Cardiac septum (tissue), 1 donor: ENCODE measurements at regions not wholly inside any gene's neighbourhood (a gene's known extent, or its start where the extent isn't known, plus 50 kb on each side); places are given as distances from the start of the nearest gene placed in this dataset.

Experiments
- DNase-seq: peaks from one replicate; pipeline ENCODE4 v3.0.0-alpha.2; 2020; ENCODE audit warnings: low spot score
- intact Hi-C: fragments of 100-400 bp; cut with DNase I; formaldehyde crosslinking; loops from one replicate; pipeline ENCODE4 v1.14.0; 2022
- donor health status: DM: no; HTN: no; CAD: no.

GRCh38 chr9:107625383-107625984 is 135.9 kb upstream of the KLF4 start:
- DNase-seq: no peak
- intact Hi-C loops: no loop called here

DNA sequence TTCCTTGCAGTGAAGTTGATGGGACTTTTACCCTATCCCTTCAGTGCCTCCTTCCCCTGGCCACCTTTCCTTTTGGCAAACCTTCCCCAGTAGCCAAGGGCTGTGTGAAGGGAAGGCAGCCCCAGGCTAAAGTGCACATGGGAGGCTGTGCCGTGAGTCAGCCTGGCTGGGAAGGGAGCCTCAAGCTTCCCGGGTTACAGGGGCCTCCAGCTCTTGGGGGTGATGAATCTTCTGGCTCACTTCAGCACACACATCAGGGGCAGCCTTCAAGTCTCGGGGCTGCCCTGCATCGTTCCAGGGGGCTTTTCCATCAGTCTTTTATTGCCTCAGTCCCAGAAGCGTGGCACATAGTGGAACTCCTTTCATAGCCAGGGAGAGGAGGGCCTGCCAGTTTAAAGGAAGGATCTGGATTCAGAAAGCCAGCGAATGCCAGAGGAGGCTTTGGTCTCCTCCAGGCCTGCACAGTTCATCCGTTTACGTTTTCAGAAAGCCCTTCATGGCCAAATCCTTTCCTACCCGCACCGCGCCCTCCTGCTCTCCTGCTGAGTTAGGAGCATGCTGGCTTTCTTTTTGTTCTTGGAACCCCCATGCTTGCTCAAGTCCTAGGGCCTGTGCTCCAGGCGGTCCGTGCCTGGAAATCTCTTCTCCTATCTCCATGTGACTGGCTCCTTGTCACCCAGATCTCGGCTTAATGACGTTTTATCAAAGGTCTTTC is 134.8 kb upstream of the KLF4 start:
- DNase-seq: no peak
- intact Hi-C loops: no loop called here

DNA sequence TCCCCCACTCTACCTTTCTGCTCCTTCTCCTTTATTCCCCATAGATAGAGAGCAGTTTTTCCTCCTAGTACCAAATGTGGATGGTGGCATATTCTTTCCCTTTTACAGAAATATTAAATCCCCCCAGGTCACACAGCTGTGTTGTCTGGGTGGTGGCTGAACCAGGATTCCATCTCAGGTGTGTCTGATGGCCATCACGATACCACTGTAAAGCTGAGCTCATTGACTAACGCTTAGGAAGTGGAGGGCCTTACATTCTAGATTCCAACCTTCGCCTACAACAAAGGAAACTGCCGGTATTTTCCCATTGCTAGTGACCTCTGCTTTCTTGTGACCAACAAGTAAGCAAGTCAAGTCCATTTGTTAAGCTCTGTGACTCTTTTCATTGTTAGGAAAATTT is 131.9 kb upstream of the KLF4 start:
- no peak for DNase-seq
- intact Hi-C loops: no loop called here

GRCh38 chr9:107620801-107621200 is 131.2 kb upstream of the KLF4 start:
- no peak for DNase-seq
- intact Hi-C loops: no loop called here

DNA sequence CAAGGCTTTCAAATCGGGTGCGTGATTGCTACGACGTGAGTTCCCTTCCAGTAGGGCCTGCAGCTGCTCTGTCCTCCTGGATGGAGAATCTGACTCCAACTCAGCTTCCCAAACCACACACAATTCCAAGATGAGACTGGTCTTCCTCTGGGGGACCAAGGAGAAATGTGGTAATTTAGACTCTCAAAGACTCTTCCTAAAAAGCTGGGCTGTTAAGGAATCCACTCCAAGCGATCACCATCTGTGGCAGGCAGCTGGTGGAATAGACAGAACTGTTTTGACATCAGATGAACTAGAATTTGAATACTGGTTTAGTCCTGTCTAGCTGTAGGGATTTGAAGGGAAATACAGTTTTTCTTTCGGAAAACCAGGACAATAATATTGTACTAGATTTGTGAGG is 130.7 kb upstream of the KLF4 start:
- no peak for DNase-seq
- intact Hi-C loops: no loop called here

DNA sequence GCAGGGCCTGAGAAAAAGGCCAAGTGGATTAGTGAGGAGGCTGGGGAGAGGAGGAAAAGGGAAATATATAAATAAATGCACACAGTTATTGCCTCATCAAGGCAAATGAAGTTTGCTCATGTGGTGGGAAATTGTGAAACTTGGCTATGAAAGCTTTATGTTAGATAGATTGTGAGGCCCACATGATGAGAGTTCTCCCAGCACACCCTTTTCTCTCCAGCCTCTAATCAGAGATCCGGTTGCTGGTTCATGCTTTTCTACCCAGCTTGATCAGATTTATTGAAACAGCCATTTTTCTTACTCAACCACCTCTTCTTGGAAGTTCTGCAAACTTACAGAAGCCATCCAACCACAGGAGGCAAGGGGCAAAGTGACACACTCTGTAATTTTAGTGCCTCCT is 125.8 kb upstream of the KLF4 start:
- intact Hi-C loops: no loop called here

GRCh38 chr9:107614765-107615164 is 125.2 kb upstream of the KLF4 start:
- intact Hi-C loops: no loop called here
- DNase-seq: no peak

More for the DNA sequence above, 125.8 kb upstream of the KLF4 start:
- DNase-seq: no peak

DNA sequence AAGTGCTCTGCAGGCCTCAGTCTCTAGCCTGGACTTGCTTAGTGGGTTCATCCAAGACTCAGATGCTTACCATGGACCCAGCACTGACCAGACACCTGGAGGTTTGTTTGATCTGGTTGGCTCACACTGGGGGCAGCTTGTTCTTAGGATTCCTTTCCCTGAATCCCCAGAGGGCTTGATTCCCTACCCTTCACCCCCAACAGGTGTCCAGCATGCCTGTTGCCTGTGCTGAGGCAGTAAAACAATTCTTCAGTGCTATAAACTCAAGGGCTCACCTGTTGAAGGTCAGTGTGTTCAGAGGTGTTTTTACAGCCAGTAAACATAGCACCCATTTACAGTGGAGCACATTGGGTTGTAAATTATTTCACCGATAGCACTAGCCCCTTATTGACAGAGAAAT is 123.8 kb upstream of the KLF4 start:
- intact Hi-C loops: no loop called here

GRCh38 chr9:107612136-107612535 is 122.6 kb upstream of the KLF4 start:
- intact Hi-C loops: no loop called here
- DNase-seq: peak; percentile 91

More for the DNA sequence above, 123.8 kb upstream of the KLF4 start:
- no peak for DNase-seq

GRCh38 chr9:107609547-107609946 is 120.0 kb upstream of the KLF4 start:
- no peak for DNase-seq
- intact Hi-C loops: no loop called here

GRCh38 chr9:107606149-107606790 is 116.7 kb upstream of the KLF4 start:
- DNase-seq: no peak
- intact Hi-C loops: no loop called here

DNA sequence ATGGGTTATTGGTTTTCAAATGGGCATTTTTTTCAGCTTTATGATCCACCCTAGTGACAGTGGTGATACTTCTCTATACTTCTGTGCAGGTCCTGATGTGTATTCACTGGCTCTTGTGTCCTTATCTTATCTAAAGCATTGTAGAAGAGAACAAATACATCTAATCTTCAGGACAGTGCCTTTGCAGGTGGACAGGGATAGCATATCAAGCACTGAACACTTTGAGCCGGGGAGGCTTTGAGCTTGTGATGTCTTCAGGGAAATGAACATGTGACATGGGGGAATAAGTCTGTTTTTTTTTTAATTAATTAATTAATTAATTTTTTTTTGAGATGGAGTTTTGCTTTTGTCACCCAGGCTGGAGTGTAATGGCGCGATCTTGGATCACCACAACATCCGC is 115.5 kb upstream of the KLF4 start:
- intact Hi-C loops: no loop called here

DNA sequence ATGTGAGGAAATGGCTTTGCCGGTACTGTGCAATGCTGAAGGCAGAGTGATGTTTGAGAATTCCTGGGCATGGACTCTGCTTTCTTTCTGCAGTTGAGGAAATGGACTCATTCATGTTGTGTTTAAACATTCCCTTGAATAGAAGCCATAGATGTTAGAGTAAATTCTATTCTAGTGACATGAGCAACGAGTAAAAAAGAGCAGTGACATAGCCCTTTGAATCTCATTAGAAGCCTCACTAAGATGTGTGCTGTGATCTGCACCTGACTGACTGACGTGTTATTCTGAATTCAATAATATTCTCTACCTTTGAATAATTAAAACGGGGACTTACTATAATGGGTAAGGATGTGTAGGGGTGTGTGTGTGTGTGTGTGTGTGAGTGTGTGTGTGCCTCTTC is 113.7 kb upstream of the KLF4 start:
- no peak for DNase-seq
- intact Hi-C loops: loop anchor here (5.0 kb wide), 1 partner anchor 34 kb away; no protein-coding TSS in a partner anchor

More for the DNA sequence above, 115.5 kb upstream of the KLF4 start:
- DNase-seq: no peak

DNA sequence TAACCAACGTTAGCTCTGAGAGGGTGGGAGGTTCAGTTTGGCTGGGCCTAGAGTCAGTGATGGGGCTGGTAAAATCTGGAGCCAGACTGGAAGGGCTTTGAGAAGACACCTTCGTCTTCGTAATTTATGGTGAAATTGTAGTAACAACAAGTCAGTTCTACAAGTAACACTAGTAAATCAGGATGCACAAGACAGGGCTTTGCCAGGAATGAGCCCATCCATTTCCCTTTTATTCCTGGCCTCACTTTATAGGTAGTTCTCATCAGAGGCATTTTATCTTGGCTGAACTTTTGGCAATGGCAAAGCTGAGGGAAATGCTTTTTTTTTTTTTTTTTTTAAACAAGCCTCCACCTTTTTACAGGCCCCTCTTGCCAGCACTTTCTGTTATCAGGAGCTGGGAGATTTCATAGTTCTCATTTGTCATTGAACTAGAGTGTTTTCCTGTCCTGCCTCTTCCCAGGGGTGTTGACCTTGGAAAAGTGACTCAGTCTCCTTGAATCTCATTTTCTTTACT is 110.5 kb upstream of the KLF4 start:
- intact Hi-C loops: loop anchor here (1.0 to 5.0 kb wide), 2 partner anchors 37 to 113 kb away; no protein-coding TSS in a partner anchor
- DNase-seq: no peak

DNA sequence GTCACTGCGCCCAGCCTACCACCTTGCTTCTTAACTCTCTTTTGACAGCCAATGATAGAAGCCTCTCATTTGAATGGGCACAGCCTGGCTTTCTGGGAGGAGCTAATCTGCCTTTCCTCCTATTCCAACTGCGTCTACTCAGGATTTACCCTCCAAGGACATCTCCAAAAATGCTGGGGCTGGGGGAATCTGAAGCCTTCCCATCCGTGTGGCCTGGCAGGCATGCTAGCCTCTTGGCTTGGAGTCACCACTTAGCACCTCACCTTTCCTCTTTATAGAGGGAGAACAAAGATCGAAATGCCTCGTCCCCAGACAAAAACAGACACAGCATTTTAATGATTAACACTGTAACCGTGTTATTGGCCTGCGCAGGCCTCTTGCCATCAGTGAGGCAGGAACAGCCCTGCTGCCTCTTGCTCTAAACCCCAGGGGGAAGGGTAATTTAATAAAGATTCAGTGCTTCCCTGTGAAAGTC is 108.2 kb upstream of the KLF4 start:
- no peak for DNase-seq
- intact Hi-C loops: no loop called here

DNA sequence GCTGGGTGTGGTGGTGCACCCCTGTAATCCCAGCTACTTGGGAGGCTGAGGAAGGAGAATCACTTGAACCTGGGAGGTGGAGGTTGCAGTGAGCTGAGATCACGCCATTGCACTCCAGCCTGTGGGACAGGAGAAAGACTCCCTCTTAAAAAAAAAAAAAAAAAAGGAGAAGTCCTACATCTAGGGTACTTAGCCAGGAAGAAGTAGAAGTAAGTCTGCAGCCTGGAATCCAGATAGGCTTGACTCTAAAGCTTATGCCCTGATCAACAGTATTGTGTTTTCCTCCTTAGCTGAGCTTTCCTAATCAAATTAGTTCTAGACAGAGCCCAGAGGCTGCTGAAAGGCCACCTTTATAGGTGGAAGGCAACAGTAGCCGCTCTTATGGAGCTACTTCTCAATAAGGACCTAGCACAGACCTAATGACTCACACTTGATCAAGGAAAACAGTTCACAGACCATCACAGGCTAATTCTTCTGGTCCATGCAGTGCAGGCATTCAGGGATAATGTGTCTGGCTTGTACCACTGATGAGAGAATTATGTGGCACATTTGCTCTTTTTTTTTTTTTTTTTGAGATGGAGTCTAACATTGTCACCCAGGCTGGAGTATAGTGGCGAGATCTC is 105.5 kb upstream of the KLF4 start:
- no peak for DNase-seq
- intact Hi-C loops: no loop called here

GRCh38 chr9:107593224-107593870 is 103.8 kb upstream of the KLF4 start:
- intact Hi-C loops: no loop called here
- DNase-seq: no peak

DNA sequence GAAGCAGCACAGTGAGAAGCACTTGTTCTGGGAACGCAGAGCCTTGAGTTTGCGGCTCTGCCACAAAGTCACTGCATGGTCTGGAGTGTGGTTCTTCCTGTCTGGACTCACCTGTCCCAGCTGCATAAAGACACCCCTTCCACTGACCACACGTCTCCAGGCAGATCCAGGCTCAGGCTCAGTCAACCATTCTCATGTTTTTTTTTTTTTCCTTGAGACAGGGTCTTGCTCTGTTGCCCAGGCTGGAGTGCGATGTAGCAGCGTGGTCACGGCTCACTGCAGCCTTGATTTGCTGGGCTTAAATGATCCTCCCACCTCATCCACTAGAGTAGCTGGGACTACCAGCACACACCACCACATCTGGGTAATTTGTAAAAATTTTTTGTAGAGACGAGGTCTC is 102.9 kb upstream of the KLF4 start:
- no peak for DNase-seq
- intact Hi-C loops: no loop called here

DNA sequence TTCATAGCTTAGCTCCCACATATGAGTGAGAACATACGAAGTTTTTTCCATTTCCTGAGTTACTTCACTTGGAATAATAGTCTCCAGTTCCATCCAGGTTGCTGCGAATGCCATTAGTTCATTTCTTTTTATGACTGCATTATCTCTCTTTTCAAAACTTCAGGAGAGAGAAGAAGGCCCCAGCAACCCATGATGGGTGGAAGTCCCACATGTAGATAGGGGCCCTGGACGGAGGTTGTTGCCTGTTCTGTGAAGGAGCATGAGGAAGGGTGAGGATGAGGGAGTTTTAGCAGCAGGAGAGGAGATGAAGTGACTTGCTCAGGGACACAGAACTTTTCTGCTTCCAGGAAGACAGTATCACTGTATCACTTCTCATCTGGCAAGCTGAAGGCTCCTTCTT is 102.2 kb upstream of the KLF4 start:
- no peak for DNase-seq
- intact Hi-C loops: no loop called here

DNA sequence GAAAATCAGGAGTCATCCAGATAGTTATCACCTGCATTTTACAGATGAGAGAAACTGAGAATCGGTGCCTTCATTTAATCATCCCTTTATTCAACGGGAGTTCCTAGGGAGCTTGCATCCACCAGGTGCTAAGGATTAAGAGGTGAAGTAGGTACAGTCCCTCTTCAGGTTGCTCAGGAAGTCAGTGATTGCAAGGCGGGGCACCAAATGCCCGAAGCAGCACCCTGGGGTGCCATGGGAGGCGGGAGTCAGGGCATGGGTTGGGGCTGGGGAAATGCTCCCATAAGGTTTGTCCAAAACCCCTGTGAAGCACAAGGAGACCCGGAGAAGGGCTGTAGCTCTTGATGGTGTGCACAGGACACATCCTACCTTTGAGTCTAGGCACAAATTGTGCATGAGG is 98.8 kb upstream of the KLF4 start:
- intact Hi-C loops: loop anchor here (5.0 kb wide), 1 partner anchor 101 kb away; the partner anchor contains the start of gene KLF4

More for the DNA sequence above, 98.8 kb upstream of the KLF4 start:
- no peak for DNase-seq
